ENCODE measurements at regions not wholly inside any gene's neighbourhood (a gene's known extent, or its start where the extent isn't known, plus 50 kb on each side); places are given as distances from the start of the nearest gene placed in this dataset.

- H3K79me2 ChIP-seq (ENCODE audit: control insufficient read depth, insufficient read depth, low read length) = no peaks in the 10 kb centered on the region
- ChIA-PET POLR2A (no interaction called here), CTCF (no interaction called here)
- peaks cover 14 to 19% of the 10 kb centered on the region in 2 donors for H3K4me1 ChIP-seq (ENCODE audit: control insufficient read depth in 2 of 2, insufficient read depth in 2 of 2, low read length in 2 of 2)
- DNase-seq (peak; percentile 22), ATAC-seq (ENCODE audit: low read depth) (no peak)
- peak overlapping the region; percentile 4 for H3K9ac ChIP-seq (ENCODE audit: low read length)
- 50% methylated on average over 2 of the region's 5 CpGs for WGBS (ENCODE audit: insufficient coverage)
- intact Hi-C loops (cut with micrococcal nuclease) = no loop called here
- H3K27me3 Mint-ChIP-seq = peaks cover 49% of the 10 kb centered on the region
- no peak overlapping the region for H3K27ac Mint-ChIP-seq
- H3K9me3 ChIP-seq (ENCODE audit: control extremely low read depth in 1 of 3, control insufficient read depth in 2 of 3, insufficient read depth in 1 of 3, low read length in 2 of 3) = no peaks in the 10 kb centered on the region
- no peak for TF ChIP-seq EZH2 (IDR thresholded peaks at IDR 0.05; ENCODE audit: borderline replicate concordance, insufficient read depth, low read depth, low read length, poor library complexity, severe bottlenecking)
- TF ChIP-seq CTCF (IDR thresholded peaks at IDR 0.05) = no peak
- H3K4me1 Mint-ChIP-seq = peaks cover 38% of the 10 kb centered on the region
- no peaks in the 10 kb centered on the region for H3K9me3 Mint-ChIP-seq (ENCODE audit: insufficient read depth)
- peak overlapping the region; percentile 49 for H3K4me2 ChIP-seq (replicated peaks; ENCODE audit: low read depth, low read length, poor library complexity, severe bottlenecking)
- no peak overlapping the region for H3K4me3 ChIP-seq (ENCODE audit: control extremely low read depth in 1 of 5, extremely low read depth in 1 of 5, insufficient read depth in 1 of 5, low read depth in 2 of 5, low read length in 4 of 5)
- no peak overlapping the region for H3K27ac ChIP-seq (ENCODE audit: low read length in 2 of 2)
- H3K36me3 ChIP-seq (replicated peaks in 1 of 2; ENCODE audit: control extremely low read depth in 1 of 2, control insufficient read depth in 1 of 2, extremely low read depth in 1 of 2, insufficient read depth in 2 of 2, low read length in 1 of 2) = no peaks in the 10 kb centered on the region
- peaks cover 0 to 29% (median 18%) of the 10 kb centered on the region in 4 experiments for H3K27me3 ChIP-seq (replicated peaks in 1 of 4; ENCODE audit: control extremely low read depth in 1 of 4, control insufficient read depth in 3 of 4, insufficient read depth in 4 of 4, low read length in 3 of 4)
- no peaks in the 10 kb centered on the region for H4K20me1 ChIP-seq (ENCODE audit: control insufficient read depth, insufficient read depth, low read length, poor library complexity, severe bottlenecking)
- peak overlapping the region; percentile 38 for H3K4me3 Mint-ChIP-seq
- H2AFZ ChIP-seq (ENCODE audit: insufficient read depth, low read depth, low read length, poor library complexity, severe bottlenecking) = no peak overlapping the region
Measured at GRCh38 chr4:38509551-38509950, 154.4 kb upstream of the KLF3 start.

- no peak overlapping the region for H3K27ac ChIP-seq (ENCODE audit: low read length in 2 of 2)
- no peaks in the 10 kb centered on the region for H3K36me3 ChIP-seq (replicated peaks in 1 of 2; ENCODE audit: control extremely low read depth in 1 of 2, control insufficient read depth in 1 of 2, extremely low read depth in 1 of 2, insufficient read depth in 2 of 2, low read length in 1 of 2)
- H3K9ac ChIP-seq (ENCODE audit: low read length) = peak overlapping the region; percentile 4
- peaks cover 17 to 18% of the 10 kb centered on the region in 2 donors for H3K4me1 ChIP-seq (ENCODE audit: control insufficient read depth in 2 of 2, insufficient read depth in 2 of 2, low read length in 2 of 2)
- intact Hi-C loops (cut with micrococcal nuclease) = no loop called here
- no peaks in the 10 kb centered on the region for H3K79me2 ChIP-seq (ENCODE audit: control insufficient read depth, insufficient read depth, low read length)
- POLR2A ChIA-PET = no interaction called here
- Mint-ChIP-seq H3K4me1 (peaks cover 36% of the 10 kb centered on the region), H3K27ac (no peak overlapping the region), H3K4me3 (no peak overlapping the region), H3K9me3 (ENCODE audit: insufficient read depth) (no peaks in the 10 kb centered on the region), H3K27me3 (peaks cover 48% of the 10 kb centered on the region)
- H3K27me3 ChIP-seq (replicated peaks in 1 of 4; ENCODE audit: control extremely low read depth in 1 of 4, control insufficient read depth in 3 of 4, insufficient read depth in 4 of 4, low read length in 3 of 4) = peaks cover 0 to 26% (median 17%) of the 10 kb centered on the region in 4 experiments
- no peak for ATAC-seq (ENCODE audit: low read depth)
- no peak for DNase-seq
- H3K4me2 ChIP-seq (replicated peaks; ENCODE audit: low read depth, low read length, poor library complexity, severe bottlenecking) = peak overlapping the region; percentile 49
- no peak overlapping the region for H2AFZ ChIP-seq (ENCODE audit: insufficient read depth, low read depth, low read length, poor library complexity, severe bottlenecking)
- H3K9me3 ChIP-seq (ENCODE audit: control extremely low read depth in 1 of 3, control insufficient read depth in 2 of 3, insufficient read depth in 1 of 3, low read length in 2 of 3) = no peaks in the 10 kb centered on the region
- CTCF ChIA-PET = no interaction called here
- WGBS (ENCODE audit: insufficient coverage) = no CpG with 5 or more reads among the region's 2 CpGs
- no peak overlapping the region for H3K4me3 ChIP-seq (ENCODE audit: control extremely low read depth in 1 of 5, extremely low read depth in 1 of 5, insufficient read depth in 1 of 5, low read depth in 2 of 5, low read length in 4 of 5)
- H4K20me1 ChIP-seq (ENCODE audit: control insufficient read depth, insufficient read depth, low read length, poor library complexity, severe bottlenecking) = no peaks in the 10 kb centered on the region
- TF ChIP-seq EZH2 (IDR thresholded peaks at IDR 0.05; ENCODE audit: borderline replicate concordance, insufficient read depth, low read depth, low read length, poor library complexity, severe bottlenecking) = no peak
Measured at GRCh38 chr4:38510201-38510600, 153.8 kb upstream of the KLF3 start.

Data from B cell (primary cell).